ENCODE measurements at regions not wholly inside any gene's neighbourhood (a gene's known extent, or its start where the extent isn't known, plus 50 kb on each side); places are given as distances from the start of the nearest gene placed in this dataset.

GRCh38 chr15:60250316-60250715, 147.5 kb downstream of the ANXA2 start:
- Histone ChIP-seq H2AFZ (ENCODE audit: low read depth, low read length) (no peak overlapping the region), H3K27me3 (ENCODE audit: insufficient read depth, low read depth, low read length) (no peaks in the 10 kb centered on the region), H4K20me1 (ENCODE audit: insufficient read depth) (no peaks in the 10 kb centered on the region), H3K79me2 (replicated peaks; ENCODE audit: insufficient read depth, low read length) (no peaks in the 10 kb centered on the region), H3K9me2 (ENCODE audit: insufficient read depth, low read length) (no peaks in the 10 kb centered on the region), H3K9ac (ENCODE audit: low read length) (no peak overlapping the region), H3K4me2 (ENCODE audit: low read length) (no peak overlapping the region), H3K36me3 (ENCODE audit: insufficient read depth, low read length) (no peaks in the 10 kb centered on the region), H3F3A (ENCODE audit: insufficient read depth, low read length, poor library complexity, severe bottlenecking) (no peaks in the 10 kb centered on the region), H3K27ac (ENCODE audit: low read length) (no peak overlapping the region), H3K9me3 (ENCODE audit: low read length) (no peaks in the 10 kb centered on the region), H3K4me3 (ENCODE audit: low read length) (no peak overlapping the region)
- TF ChIP-seq SMC3 (conservative IDR thresholded peaks at IDR 0.05; ENCODE audit: poor library complexity) (no peak), RAD21 (conservative IDR thresholded peaks at IDR 0.05) (no peak), EP300 (conservative IDR thresholded peaks at IDR 0.05; ENCODE audit: poor library complexity, severe bottlenecking) (no peak), EZH2 (IDR thresholded peaks at IDR 0.05; ENCODE audit: borderline replicate concordance, insufficient read depth, low read length, poor library complexity, severe bottlenecking) (no peak), POLR2AphosphoS5 (IDR thresholded peaks at IDR 0.05) (no peak), MXI1 (conservative IDR thresholded peaks at IDR 0.05; ENCODE audit: poor library complexity, severe bottlenecking) (no peak), CTCF (IDR thresholded peaks at IDR 0.05; ENCODE audit: poor library complexity, severe bottlenecking) (no peak), TAF1 (IDR thresholded peaks at IDR 0.05; ENCODE audit: low read depth) (no peak)
- TF ChIP-seq, protein P1, sequence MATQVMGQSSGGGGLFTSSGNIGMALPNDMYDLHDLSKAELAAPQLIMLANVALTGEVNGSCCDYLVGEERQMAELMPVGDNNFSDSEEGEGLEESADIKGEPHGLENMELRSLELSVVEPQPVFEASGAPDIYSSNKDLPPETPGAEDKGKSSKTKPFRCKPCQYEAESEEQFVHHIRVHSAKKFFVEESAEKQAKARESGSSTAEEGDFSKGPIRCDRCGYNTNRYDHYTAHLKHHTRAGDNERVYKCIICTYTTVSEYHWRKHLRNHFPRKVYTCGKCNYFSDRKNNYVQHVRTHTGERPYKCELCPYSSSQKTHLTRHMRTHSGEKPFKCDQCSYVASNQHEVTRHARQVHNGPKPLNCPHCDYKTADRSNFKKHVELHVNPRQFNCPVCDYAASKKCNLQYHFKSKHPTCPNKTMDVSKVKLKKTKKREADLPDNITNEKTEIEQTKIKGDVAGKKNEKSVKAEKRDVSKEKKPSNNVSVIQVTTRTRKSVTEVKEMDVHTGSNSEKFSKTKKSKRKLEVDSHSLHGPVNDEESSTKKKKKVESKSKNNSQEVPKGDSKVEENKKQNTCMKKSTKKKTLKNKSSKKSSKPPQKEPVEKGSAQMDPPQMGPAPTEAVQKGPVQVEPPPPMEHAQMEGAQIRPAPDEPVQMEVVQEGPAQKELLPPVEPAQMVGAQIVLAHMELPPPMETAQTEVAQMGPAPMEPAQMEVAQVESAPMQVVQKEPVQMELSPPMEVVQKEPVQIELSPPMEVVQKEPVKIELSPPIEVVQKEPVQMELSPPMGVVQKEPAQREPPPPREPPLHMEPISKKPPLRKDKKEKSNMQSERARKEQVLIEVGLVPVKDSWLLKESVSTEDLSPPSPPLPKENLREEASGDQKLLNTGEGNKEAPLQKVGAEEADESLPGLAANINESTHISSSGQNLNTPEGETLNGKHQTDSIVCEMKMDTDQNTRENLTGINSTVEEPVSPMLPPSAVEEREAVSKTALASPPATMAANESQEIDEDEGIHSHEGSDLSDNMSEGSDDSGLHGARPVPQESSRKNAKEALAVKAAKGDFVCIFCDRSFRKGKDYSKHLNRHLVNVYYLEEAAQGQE (IDR thresholded peaks at IDR 0.05; ENCODE audit: borderline replicate concordance), result no peak

DNA sequence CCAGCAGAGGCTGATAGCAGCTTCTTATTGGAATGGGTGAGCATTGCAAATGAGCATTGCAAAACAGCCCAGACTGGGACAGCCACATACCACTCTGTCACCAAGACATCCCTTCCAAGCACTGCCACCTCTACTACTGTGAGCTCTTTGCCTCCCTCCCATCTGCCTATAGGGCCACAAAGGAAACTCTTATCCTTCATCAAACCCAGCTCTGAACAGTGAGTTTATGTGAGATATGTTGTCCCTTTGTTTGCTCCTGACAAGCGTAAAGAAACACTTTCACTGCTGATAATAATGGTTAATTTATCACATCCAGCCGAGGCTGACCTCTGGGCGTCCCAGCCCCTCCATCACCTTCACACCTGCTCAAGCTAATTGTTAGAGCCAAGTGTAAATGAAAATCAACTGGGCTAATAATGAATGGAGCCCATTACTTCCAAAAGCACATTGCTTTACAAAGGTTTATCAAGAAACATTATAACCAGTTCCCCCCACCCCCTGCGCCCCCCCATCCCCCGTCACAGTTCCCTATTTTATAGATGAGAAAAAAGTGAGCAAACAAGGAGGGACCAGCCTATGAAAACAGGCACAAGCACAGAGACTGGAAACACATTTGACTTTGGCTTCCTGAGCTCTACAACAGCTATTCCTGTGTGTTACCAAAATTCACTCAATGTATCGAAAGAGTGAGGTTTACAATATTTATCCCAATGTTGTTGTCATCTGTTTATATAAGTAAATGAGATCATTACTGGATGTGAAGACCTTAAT, 146.3 kb downstream of the ANXA2 start:
- H3F3A ChIP-seq (ENCODE audit: insufficient read depth, low read length, poor library complexity, severe bottlenecking), result no peaks in the 10 kb centered on the region
- H3K27ac ChIP-seq (ENCODE audit: low read length), result no peak overlapping the region
- no peaks in the 10 kb centered on the region for H3K36me3 ChIP-seq (ENCODE audit: insufficient read depth, low read length)
- no peak overlapping the region for H2AFZ ChIP-seq (ENCODE audit: low read depth, low read length)
- no peak overlapping the region for H3K4me2 ChIP-seq (ENCODE audit: low read length)
- no peaks in the 10 kb centered on the region for H3K79me2 ChIP-seq (replicated peaks; ENCODE audit: insufficient read depth, low read length)
- no peak for TF ChIP-seq RAD21 (conservative IDR thresholded peaks at IDR 0.05)
- TF ChIP-seq EZH2 (IDR thresholded peaks at IDR 0.05; ENCODE audit: borderline replicate concordance, insufficient read depth, low read length, poor library complexity, severe bottlenecking), result no peak
- TF ChIP-seq POLR2AphosphoS5 (IDR thresholded peaks at IDR 0.05), result no peak
- no peak for TF ChIP-seq EP300 (conservative IDR thresholded peaks at IDR 0.05; ENCODE audit: poor library complexity, severe bottlenecking)
- TF ChIP-seq, protein P1 (IDR thresholded peaks at IDR 0.05; ENCODE audit: borderline replicate concordance), result no peak
- no peak for TF ChIP-seq TAF1 (IDR thresholded peaks at IDR 0.05; ENCODE audit: low read depth)
- no peak for TF ChIP-seq SMC3 (conservative IDR thresholded peaks at IDR 0.05; ENCODE audit: poor library complexity)
- no peak for TF ChIP-seq CTCF (IDR thresholded peaks at IDR 0.05; ENCODE audit: poor library complexity, severe bottlenecking)
- TF ChIP-seq MXI1 (conservative IDR thresholded peaks at IDR 0.05; ENCODE audit: poor library complexity, severe bottlenecking), result no peak
- H3K4me3 ChIP-seq (ENCODE audit: low read length), result no peak overlapping the region
- H3K27me3 ChIP-seq (ENCODE audit: insufficient read depth, low read depth, low read length), result no peaks in the 10 kb centered on the region
- no peaks in the 10 kb centered on the region for H3K9me2 ChIP-seq (ENCODE audit: insufficient read depth, low read length)
- H4K20me1 ChIP-seq (ENCODE audit: insufficient read depth), result no peaks in the 10 kb centered on the region
- no peaks in the 10 kb centered on the region for H3K9me3 ChIP-seq (ENCODE audit: low read length)
- H3K9ac ChIP-seq (ENCODE audit: low read length), result no peak overlapping the region

All from neural cell (in vitro differentiated cells).